Fibroblast of skin of right quadriceps (primary cell): ENCODE measurements at regions not wholly inside any gene's neighbourhood (a gene's known extent, or its start where the extent isn't known, plus 50 kb on each side); places are given as distances from the start of the nearest gene placed in this dataset.

Experiments used
- DNase-seq: peaks from one replicate; pipeline ENCODE4 v3.0.0-alpha.2; 2013

DNA sequence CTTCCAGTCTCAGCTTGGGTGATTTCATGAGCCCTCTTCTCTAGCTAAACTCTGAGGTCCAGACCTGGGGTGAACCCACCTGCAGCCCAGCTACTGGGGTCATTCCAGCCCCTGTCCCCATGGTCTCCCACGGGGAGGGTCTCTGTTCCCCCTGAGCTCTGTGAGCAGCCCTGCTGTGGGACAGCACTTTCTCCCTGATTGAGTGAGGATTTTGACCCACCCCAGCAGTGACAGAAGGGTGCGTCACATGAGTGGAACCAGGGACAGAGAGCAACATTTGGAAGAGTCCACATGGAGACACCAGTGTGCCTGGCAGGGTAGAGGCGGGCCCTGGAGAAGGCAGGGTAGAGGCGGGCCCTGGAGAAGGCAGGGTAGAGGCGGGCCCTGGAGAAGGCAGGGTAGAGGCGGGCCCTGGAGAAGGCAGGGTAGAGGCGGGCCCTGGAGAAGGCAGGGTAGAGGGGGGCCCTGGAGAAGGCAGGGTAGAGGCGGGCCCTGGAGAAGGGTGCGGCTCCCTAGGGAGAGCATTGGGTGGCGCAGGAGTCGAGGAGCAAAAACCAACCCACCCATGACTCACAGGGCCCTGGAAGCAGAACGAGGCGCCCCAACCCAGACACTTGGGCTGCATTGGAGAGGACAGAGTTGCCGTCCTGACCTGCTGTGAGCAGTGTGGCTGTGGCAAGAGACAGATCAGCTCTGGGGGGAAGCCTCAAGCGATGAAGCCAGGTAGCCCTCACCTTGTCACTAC is 227.7 kb upstream of the B3GAT1 start:
- no peak for DNase-seq

DNA sequence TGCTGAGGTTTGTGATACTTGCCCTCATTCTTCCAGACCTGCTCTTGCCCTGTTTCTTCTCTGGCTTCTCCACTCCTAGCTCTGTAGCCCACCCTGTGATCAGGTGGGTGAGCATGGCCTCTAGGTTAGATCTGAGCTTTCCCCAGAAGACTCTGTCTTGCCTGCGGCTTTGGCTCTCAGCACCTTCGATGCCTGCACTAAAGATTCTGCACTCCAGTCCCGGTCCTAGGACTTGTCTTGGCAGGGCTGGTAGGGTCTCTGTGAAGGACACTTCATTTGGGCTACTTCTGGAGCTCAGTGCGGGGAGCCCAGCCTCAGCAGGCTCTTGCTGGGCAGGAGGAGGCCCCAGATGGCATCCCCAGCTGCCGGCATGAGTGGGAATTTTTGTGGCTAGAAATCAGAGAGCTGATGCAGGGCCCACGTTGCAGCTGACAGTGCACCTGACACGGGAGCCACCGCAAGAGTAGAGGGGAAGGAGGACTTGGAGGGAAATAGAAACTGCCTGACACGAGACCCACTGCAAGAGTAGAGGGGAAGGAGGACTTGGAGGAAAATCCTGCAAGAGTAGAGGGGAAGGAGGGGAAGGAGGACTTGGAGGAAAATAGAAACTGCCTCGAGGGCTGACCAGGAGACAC is 226.9 kb upstream of the B3GAT1 start:
- DNase-seq: no peak

DNA sequence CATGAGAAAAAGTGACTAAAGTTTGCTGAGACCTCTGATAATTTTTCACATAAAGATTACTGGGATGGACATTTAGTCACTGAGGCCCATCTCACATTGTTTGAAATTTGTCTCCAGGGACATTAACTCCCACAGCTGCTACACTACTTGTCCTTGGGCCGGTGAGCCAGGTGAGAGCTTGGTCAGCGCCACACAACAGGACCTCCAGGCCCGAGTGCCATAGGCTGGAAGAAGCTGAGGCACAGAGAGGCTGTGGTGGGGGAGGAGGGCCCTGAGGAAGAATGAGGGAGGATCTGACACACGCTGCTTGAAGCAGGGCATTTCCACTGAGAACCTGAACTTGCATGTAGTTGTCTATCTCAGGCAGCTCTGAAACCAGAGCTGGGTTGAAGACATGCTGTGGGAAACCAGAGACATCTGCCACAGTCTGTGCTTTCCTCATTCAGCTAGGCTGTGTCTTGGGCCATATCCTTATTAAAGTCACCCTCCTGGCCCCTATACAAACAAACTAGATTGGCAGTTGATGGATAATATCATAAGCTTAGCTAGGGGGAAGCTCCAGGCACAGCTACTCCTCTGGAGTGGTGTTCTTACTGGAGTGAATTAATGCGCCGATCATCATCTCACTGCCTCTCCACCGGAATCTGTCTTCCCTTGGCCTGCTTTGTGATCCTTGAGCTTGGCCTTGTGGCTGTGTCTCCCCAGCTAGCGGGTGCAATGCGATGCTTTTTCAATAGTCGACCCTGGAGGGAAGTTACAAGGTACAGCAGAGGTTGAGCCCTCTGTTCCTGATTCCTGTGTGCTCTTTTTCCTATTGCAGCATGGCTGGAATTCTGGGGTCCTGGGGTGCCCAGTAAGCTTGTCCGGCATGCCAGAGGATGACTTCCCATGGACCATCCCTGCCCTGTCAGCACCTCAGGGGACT is 225.3 kb upstream of the B3GAT1 start:
- DNase-seq: no peak

DNA sequence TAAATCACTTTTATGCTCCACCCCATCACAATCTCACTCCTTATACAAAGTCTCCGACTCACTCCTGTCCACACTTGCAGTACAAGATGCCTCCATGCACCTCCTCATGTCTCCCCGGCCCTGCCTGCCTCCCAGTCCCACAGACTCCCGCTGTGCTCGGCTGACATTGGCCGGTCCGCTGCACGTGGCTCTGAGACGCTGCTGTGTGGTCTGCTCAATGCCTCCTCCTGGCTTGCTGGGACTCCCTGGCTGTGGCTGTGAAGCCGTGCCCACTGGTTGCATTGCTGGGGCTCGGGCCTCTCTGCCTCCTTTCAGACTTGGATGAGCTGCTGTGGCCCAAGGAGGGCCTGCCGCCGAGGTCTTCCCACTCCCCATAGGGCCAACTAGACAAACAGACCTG is 224.0 kb upstream of the B3GAT1 start:
- DNase-seq: no peak

DNA sequence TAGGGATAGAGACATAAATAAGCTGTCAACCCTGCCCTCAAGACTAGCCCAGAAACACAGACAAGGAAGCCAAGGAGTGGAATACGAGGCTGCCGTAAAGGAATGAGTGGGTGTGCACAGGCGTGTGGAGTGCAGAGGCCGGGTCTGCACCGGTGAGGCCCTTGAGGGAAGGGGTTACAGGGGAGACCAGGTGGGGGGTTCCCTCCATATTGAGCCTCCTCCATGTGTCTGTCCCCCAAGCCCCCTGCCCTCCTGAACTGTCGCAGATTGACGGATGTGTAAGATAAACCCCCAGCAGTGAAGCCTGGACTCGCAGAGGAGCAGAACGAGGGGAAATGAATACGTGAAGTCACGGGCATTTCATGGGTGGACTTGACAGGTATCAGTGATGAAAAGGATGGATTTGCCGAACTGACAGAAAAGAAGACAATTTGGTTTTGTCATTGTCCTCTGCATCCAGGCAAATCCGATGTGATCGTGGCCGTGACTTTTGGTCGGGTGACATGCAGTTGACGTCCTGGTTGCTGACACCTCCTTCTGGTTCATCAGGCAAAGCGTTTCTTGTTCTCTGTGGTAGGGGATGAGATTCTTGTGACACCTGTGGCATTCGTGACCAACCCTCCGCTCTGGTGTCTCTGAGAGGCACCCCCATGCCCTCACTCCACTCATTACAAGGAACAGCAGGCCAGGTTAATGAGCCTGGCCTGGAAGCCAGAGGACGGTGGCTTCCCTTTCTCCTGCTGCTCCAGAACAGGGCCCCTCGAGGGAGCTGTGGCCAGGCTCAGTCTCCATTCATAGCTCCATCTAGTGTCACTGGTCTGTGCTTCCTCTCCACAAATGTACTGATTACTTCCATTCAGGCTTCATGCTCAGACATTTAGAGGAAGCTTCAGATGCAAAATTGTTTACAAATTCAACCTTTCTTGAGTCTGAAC is 223.1 kb upstream of the B3GAT1 start:
- no peak for DNase-seq

DNA sequence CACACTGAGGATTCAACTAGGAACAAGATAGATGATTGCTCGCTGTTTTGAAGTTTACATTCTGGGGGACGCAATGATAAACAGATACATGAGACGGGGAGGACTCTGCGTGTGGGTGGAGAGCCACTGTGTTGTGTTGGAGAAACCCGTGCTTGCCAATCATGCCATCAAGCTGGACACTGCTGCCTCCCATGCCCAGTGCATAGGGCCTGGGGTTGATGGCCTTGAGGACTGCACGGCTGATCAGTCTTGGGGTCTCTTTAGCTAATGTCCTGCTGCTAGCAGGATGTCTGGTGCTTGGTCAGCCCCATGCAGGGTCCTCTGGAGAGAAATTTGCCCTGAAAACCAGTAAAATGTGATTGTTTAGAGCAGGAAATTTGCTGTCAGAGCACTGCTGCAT is 221.2 kb upstream of the B3GAT1 start:
- DNase-seq: no peak

DNA sequence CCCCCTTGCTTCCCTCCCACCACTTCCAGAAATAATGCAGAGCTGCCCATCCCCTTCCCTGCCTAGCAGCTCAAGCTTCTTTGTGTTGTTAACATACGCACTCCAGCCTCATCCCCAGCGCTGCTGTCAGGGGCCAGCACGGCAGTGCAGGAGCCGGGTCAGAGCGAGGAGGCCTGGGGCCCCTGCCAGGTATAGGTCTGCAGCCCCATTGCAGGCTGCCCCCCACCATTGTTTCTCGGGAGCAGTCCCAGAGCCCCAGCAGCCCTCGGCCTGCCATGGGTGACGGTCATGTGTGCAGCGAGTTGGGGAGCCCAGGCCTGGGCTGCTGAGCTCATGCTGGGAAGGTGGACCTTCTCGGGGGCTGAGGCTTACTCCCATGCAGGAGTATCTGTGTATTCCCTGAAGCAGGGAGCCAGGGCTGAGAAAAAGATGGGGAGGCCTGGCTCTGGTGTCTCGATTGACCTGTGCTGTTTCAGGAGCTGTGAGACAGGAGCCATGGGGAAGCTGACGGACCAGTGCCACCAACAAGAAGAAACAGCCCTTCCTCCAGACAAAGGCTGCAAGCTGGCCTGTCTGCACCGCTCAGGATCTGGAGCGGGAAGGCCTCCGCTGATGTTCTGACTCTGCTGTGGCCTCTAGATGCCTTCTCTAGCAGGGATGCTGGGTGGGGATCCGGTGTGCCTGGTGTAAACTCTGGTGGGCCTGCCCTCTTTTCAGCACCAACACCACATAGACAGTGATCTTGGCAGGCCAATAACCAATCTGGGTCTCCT is 220.5 kb upstream of the B3GAT1 start:
- DNase-seq: no peak

DNA sequence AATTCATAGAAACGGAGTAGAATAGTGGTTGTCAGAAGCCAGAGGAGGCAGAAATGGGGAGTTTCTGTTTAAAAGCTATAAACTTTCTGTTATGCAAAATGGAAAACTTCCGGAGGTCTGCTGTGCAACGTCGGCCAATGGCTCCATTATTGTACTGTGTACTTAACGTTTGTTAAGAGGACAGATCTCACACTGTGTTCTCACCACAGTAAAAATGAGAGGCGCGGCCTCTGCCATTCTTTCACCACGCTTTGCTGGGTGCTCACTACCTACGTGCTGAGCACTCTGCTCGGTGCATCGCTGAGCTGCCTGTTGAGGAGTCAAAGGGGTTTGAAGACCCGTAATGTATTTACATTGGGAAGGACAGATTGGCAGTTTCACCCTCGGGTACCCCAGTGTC is 218.8 kb upstream of the B3GAT1 start:
- no peak for DNase-seq

DNA sequence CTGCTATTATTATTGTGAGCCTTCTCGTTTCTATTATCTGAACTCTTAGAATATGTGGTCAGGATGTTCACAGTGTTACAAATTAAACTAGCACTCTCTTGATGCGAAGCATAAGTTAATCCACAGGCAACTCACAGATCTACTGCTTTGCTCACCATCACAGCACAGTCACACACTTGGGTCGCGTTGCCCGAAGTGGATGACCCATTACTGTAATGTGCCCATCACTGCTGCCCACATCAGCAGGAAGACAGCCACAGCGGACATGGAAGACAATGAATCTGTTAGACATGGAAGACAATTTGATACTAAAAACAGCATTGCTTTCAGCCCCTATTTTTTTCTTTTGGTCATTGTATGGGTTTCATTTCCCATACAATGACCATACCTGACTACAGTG is 216.4 kb upstream of the B3GAT1 start:
- DNase-seq: no peak

DNA sequence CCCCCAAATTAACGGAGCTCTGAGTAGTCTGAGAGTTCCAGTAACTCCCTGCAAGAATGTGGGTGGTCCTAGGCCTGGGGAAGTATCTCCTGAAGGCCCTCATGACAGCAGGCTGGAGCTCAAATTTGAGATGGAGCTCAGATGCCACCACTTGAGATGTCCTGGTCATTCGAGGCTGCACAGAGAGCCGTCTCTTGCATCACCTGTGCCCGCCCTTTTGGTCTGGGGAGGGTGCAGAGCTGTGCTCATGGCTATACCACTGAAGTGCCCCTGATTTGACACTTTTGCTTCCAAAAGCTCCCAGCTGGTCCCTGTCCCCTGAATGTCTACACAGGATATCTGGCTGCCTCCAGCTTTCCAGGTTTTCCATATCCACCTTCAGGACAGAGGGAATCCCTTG is 214.0 kb upstream of the B3GAT1 start:
- no peak for DNase-seq

DNA sequence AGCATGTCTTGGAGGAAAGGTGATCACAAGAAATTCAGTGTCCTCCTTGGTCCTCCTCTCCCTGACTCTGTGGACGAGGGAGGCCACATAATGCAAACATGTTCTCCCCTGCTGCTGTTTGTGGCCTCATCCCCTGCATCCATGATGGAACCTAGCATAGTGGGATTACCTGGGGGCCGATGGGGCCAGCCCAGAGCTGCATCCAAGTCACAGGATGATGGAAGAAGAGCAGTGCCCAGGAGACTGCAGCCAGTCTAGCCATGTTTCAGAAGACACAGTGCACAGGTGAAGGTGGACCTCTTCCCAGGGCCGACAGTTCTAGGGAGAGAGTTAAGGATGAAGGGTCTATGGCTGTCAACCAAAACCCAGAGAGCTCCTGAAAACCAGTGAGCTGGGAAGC is 213.6 kb upstream of the B3GAT1 start:
- DNase-seq: no peak

DNA sequence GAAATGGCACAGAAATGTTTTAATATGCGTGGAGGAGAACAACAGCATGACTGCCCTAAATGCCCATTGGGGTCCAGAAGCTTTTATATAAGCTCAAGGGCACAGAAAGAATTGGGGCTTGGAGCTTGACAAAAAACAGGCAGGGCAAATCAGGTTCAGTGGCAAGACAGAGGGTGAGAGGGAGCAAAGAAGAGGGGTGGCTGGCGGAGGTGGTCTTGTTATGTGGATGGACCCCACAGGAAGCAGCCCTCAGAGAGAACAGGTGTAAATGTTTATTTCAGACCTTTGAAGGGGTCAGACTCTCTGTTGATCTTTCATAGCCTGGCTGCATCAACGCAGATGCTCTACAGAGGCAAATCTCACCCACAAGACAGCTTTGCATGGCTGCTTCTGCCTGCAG is 213.1 kb upstream of the B3GAT1 start:
- DNase-seq: no peak

DNA sequence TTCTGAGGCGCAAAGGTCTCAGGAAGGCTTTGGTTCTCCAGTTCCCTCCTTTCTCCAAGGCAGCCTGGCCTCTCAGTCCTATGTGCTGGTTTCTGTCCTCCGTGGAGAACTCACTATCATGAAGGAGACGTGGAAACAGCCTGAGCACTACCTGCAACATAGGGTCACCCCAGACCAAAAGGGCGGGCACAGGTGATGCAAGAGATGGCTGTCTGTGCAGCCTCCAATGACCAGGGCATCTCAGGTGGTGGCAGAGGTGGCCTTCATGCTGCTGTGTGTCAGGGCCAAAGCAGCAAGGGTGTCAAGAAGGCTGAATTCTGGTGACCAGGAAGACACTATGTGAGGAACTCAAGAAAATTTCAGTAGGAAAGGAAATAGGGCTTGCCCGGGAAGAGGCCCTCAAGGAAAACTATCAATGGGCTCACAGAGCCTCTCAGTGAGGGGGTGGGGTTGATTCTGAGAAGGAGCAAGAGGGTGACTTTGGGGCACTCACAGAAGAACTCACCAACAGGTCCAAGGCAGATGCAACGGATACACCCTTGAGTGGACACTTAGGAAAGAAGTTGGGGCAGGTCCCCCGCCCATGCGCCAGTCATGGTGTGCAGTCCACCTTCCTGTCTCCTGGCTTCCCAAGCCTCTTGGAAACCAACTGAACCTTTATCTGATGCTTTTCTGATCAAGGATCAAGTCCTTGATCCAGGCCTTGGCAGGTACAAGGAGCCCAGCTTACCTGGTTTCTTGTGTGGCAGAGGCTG is 212.3 kb upstream of the B3GAT1 start:
- DNase-seq: no peak

DNA sequence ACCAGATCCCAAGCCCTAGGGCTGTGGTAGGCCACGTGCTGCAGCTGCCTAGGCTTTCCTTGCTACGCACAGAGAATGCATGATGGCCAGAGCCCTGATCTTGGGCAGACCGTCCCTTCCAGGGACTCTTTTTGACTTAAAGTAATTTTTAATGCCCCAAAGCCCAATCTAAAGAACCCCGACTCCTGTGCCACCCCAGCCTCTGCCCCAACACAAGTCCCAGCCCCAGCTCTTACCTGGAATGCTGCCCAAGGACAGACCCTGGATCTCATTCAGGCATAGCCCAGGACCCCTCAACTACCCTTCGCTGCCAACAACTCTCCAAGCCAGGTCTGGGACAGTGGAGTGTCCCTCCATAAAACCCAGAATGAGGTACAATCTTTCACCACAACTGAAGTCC is 211.7 kb upstream of the B3GAT1 start:
- no peak for DNase-seq

DNA sequence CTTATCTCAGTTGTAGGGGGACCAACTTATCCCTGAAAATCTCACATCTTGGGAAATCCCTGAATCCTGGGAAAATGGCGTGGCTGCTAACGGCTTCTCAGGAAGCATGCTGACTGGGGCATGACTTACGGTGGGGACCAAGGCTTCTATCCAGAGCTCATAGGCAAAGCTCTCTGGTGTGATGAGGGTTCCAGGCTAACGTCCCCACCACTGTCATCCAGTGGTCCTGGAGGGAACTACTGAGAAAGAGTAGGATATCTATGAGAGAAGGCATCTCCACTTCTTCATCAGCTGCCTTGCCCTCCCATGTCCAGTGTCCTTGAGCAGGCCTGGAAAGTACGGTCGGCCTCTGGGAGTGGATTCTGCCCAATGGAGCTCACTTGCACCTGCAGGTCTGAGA is 210.4 kb upstream of the B3GAT1 start:
- no peak for DNase-seq

DNA sequence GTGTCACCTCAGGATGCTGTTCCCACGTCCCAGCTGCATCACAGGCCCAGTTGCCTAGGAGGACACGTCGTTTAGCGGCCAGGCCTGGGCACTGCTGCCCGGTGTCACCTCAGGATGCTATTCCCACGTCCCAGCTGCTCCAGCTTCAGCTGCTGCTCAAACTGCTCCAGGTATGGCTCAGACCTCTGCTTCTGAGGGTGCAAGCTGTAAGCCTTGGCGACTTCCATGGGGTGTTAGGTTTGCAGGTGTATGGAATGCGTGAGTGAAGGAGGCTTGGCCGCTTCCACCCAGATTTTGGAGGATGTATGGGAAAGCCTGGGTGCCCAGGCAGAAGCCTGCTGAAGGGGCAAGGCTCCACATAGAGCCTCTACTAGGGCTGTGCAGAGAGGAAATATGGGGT is 205.3 kb upstream of the B3GAT1 start:
- DNase-seq: no peak

DNA sequence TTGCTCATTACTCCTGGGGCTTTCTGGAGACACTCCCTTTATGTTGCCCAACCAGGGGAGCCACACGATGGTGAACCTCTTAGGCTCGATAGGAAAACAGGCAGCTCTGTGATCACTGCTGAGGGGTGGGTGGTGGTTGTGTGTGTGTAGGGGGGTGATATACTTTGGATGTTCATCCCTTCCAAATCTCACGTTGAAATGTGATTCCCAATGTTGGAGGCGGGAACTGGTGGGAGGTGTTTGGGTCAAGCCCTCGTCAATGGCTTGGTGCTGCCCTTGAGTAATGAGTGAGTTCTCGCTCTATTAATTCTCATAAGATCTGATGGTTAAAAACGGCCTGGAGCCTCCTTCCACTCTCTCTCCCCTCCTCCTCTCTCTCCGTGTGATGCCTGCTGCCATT is 204.0 kb upstream of the B3GAT1 start:
- no peak for DNase-seq

DNA sequence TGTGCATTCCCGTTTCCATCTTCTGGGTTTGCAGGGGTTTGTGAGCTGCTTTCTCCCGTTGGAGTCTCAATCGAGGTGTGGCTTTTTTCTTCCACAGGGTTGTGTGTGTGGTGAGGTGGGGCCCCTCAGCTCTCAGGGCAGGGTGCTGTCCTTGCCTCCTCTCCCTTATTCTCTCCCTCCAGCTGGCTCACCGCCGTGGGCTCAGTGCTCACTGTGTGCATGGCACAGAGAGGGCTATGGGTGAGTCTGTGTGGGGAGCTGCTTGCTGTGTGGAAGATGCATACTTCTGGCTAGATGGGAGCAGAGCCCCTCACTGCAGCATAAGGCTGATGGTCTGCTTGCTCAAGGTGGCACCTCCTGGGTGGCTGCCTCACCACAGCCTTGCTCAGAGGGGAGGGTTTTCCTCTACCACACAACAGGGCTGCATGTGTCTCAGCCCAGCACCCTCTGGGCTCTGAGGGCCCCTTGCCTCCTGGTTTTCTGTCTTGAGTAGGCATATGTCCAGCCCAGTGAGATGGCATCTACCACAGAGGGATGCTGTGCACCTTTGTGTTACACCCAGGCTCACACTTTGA is 203.1 kb upstream of the B3GAT1 start:
- DNase-seq: no peak

DNA sequence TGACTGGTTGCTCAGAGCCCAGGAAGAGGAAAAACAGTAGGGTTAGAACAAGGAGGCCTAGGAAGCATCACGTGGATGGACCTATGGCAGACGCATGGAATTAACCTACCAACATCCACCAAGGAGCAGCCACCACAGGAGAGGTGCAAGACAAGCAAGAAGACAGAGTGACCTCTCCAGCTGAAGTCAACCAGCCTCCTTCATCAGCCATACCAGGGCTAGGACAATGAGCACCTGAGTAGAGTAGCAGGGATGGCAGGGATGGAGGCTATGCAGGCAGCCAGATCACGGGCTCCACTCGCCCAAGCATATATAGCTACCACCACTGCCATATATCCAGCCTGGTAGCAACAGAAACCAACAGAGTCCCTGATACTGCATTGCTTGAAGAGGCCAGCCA is 202.1 kb upstream of the B3GAT1 start:
- no peak for DNase-seq

DNA sequence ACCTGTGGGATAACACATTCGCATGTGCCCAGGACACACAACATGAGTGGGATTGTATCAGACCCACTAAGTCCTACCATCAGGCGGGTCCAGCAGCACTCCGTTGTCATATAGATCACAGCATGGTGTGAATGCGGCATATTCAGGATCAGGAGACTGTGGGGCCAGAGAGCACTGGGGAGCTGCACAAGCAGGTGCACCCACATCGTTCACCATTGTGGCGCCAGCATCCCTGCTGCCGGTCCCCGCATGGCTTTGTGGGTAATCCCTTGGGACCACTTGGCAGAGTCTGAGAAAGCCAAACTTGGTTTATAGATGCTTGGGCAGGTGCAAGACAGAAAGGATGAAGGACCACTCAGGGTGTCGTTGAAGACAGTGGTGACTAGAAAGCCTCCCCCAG is 201.6 kb upstream of the B3GAT1 start:
- no peak for DNase-seq
